GM19238 (cell line): ENCODE measurements at regions not wholly inside any gene's neighbourhood (a gene's known extent, or its start where the extent isn't known, plus 50 kb on each side); places are given as distances from the start of the nearest gene placed in this dataset.
A peak's percentile ranks its signal among the peaks of the same experiment; 100 is the strongest.

ENCODE experiments used
- DNase-seq: peaks from one replicate; pipeline ENCODE4 v3.0.0; 2011; ENCODE audit warnings: low spot score; ENCODE audit not compliant: insufficient read length

DNA sequence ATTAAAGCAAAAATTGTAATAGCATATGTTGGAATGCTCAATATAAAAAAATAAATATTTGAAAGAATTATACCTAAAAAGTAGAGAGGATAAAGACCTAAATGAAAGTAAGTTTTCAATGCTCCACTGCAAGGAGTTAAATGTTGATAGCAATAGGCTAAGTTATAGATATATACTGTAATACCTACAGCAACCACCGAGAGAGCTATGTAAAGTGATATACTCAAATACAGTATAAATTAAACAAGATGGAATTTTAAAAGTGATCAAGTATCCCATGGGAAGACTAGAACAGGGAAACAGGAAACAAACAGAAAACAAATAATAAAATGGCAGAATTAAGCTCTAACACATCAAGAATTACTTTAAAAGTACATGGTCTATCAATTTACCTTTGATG is 73.9 kb downstream of the CASP3 start:
- no peak for DNase-seq

- DNase-seq = no peak
Measured at GRCh38 chr4:184574861-184575260, 74.4 kb downstream of the CASP3 start.

- DNase-seq = no peak
Measured at GRCh38 chr4:184573701-184574100, 75.5 kb downstream of the CASP3 start.

DNA sequence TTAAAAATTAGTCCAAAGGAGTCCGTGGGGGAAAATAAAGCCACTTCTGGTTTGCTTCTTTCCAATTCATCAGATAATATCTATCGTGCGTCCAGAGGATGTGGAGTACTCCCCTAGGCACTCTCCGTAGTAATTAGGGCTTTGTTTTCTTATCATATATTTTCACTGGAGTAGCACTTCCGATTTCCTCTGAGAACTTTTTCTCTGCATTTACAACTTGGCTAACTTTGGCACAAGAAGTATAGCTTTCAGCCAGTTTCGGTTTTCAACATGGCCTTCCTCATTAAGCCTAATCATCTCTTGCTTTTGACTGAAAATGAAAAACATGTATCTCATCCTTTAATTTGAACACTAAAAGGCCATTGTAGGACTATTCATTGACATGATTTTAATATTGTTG is 80.5 kb downstream of the CASP3 start:
- no peak for DNase-seq

DNA sequence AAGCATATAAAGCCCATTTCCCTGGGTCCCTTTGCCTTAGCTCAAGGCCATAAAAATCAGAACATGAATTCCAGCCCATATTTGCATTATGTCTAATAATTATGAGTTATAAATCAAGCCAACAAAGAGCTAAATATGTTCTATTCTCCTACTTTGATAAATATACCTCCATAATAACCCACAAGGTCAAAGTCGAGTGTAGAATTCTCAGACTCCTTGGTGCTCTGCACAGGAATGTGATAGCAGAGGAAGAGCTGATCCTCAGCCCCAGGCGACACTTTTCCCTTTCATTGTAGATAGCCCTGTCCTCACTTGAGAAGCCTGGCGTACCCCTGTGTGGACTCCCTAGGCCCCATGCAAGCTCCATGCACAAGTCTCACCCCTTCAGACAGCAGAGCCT is 85.6 kb downstream of the CASP3 start:
- no peak for DNase-seq

- DNase-seq = no peak
Measured at GRCh38 chr4:184558996-184559395, 84.6 kb upstream of the IRF2 start.

- no peak for DNase-seq
Measured at GRCh38 chr4:184553891-184554290, 79.5 kb upstream of the IRF2 start.

DNA sequence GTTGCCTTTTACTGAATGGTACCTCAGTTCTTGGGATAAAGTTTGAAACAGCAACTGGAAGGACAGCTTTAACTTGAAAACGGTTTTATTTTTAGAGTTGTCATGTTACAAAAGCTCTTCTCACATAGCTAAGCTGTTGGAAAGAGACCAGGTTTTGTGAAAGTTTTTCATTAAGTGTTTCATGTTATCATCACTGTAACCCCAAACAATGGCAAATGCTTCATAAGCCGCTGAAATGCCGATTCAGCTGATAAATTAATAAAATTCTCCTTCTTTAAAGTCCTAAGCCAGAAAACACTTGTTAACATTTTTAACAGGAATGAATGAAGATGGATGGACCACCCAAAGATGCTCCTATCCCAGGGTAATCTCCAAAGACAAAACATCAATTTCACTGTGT is 76.1 kb upstream of the IRF2 start:
- no peak for DNase-seq

DNA sequence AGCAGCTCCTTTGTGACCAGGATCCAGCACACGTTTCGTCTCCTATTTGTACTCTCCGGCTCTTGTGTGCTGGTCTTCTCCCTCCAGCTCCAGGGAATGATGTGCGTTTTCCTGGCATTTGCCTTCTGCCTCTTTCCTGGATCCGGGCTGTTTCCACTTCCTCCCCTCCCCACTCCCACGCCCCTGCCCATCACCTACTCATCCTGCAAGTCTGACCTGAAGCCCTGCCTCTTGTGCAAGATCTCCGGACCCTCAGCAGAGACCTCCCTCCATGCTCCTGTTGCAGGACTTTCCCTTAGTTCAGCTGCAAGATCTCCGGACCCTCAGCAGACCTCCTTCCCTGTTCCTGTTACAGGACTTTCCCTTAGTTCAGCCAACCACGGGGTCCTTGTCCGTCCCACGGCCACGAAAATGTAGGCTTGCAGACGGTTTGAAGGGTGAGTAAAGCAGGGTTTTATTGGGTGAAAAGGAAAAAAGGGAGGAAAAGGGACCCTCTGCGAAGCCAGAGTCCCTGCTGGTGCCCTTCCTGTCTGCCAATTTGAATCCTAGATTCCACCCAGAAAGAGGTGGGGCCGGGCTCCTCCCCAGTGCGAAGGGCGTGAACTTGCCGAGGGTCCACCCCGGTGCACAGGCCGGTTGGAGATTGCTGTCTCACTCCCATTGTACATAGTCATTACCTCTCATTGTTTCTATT is 74.4 kb upstream of the IRF2 start:
- no peak for DNase-seq

- DNase-seq = no peak
Measured at GRCh38 chr4:184548316-184548647, 73.9 kb upstream of the IRF2 start.

- DNase-seq = no peak
Measured at GRCh38 chr4:184544788-184545409, 70.5 kb upstream of the IRF2 start.

- DNase-seq = no peak
Measured at GRCh38 chr4:184541907-184542306, 67.6 kb upstream of the IRF2 start.

DNA sequence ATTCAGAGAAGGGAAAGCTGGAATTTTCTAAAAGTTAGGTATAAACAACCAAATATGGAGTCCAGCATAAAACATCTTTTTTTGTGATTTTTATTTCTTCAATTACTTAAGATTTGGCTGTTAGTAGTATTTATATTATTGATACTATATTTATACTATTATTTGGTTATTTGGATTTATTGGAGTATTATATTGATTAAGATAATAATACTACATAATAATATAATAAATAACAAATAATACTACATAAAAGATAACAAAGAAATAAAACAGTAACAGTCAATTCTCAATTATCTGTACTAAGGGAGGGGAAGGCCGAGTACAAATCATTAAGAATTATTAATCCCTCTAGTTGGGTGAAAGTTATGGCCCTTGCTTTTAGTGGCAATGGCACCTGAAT is 66.0 kb upstream of the IRF2 start:
- DNase-seq = no peak

DNA sequence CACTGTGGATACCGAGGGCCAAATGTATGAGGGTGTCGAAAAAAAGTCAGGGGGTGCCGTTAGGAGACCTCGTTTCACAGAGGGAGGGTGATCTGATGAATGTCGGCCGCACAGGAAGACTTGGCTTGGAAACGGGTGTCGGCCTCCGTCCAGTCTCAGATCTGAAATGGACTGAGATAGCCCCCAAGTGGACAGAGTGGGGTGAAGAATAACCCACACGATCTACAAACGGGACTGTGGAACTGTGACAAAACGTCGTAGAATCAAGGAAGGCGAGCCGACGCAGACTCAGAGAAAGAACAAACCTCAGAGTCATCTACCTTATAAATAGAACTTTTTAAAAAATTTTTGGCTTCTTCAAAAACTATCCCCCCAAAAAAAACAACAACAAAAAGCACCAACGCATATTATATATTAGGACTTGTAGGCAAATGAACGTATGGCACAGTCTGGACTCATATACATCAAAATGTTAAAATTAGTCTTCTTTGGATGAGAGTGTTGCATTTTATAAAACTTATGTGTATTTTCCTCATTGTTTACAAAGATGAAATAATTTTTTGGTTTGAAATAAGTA is 63.8 kb upstream of the IRF2 start:
- DNase-seq = peak; percentile 44

DNA sequence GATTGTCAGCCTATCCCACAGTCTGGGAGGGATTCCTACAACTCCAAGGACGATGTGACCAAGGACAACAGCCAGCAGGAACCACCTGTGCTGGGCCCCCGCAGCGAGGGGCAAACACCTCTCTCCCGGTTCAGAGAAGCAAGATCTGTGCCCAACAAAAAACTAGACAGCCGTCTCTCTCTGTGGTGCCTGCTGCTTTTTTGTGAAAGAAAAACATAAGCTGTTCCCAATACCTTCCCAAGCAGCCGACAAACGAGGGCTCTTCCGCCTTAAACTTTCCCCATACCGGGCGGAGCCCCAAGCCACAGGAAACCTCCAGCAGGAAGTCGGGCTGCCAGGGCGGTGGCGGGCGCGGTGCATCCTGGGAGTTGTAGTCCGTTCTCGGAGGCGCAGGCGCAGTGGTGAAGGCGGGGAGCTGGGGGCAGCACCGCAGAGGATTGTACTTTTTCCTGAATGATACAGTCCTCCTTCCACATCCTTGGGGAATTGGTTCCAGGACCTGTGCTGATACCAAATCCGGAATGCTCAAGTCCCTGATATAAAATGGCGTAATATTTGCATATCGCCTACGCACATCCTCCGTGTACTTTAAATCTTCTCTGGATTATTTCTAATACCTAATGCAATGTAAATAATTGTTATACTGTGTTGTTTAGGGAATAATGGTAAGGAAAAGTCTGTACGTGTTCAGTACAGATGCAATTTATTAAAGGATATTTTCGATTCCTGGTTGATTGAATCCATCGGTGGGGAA is 63.1 kb upstream of the IRF2 start:
- DNase-seq = peak; percentile 56

DNA sequence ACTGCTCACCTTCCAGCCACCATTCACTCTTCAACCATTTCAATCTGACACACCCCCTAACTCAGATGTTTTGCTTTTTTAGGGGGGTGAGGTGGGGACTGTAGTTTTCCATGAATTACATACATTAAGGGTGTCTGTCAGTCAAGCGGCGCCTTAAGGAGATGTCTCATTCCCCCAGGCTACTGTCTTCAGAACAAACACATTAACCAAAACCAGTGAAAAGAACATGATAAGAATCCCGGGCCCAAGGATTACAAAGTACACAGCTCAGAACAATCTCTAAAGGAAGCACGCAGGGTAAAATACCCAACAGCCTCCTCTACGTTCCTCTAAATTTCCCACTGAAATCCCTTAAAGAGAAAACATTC is 62.5 kb upstream of the IRF2 start:
- DNase-seq = no peak

GRCh38 chr4:184536065-184536880 is 61.9 kb upstream of the IRF2 start:
- DNase-seq = no peak

DNA sequence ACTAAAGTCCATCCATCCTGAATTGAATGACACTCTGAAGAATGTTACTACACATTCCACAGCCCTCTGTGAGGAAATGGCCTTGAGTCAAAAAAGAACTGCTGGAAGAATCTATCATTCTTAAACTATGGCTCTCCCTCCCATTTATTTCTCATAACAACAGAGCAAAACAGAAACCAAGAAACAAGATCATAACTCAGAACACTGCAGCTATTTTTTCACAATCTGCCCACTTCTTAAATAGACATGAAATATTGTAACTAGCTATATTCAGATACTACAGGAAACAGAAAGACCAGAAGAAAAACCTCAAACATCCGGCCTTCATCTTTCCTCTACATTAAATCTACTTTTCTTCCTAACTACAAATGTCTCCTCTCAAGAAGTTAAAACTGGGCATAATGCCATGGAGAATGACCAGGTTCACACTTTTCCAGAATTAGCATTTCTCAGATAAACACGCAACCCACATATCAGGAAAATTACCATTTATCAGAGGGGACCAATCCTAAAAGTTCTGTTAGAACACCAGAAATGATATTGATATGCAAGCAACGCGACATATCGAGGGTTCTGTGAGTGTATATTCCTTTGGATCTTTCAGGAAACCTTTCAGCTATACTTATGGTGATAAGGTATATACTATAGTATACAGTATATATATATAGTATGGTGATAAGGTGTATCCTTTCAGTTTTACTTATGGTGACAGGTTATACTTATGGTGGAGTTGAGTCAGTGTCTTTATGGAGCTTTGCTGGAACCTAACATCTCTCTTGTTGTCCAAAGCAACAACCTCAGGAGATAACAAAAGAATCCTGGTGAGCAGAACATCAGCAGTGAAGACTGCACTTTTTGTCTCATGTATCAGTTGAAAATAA is 60.4 kb upstream of the IRF2 start:
- DNase-seq = no peak

DNA sequence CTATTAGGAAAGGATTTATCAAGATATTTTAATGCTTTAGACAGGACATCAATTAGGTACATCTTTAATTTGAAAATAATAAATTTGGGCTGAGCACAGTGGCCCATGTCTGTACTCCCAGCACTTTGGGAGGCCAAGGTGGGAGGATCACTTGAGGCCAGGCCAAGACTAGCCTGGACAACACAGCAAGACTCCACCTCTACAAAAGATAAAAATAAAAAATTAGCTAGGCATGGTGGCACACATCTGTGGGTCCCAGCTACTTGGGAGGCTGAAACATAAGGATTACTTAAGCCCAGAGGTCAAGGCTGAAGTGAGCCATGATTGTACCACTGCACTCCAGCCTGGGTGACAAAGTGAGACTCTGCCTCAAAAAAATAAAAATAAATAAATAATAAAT is 59.6 kb upstream of the IRF2 start:
- DNase-seq = no peak

- DNase-seq = no peak
Measured at GRCh38 chr4:184531008-184531407, 56.7 kb upstream of the IRF2 start.

DNA sequence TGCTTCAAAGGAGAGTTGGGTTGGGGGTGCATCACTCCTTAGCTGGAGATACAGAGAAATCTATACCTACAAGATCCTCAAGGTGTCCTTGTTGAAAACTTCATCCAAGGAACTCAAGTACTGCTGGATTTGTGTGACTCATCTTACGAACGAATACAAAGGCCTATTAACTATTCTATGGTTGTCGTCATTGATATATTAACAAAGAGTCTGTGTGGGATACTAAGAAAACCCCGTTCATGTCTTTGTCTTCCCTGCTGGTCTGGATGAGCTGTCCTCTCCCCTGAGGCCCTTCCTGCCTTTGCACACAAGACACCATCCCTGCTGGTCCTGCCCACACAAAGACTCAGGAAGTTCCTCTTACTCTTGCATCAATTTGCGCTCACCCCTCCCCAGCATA is 54.9 kb upstream of the IRF2 start:
- no peak for DNase-seq
